K562 (cell line): ENCODE measurements at regions not wholly inside any gene's neighbourhood (a gene's known extent, or its start where the extent isn't known, plus 50 kb on each side); places are given as distances from the start of the nearest gene placed in this dataset.

ENCODE experiments used
- ATAC-seq: fragments of 200-7000 bp; cut with Tn5 transposase; 3 replicates; pipeline ENCODE4 v1.9.1; 2020; ENCODE audit warnings: moderate library complexity
- BruUV-seq: library from RNA; stranded (reverse); fragments of 400-500 nt; replicated peaks from 2 replicates; lab custom pipeline; 2021; lab: Mats Ljungman, UMichigan
- CTCF ChIA-PET: fragments of 300-600 bp; formaldehyde crosslinking; extraction: SDS; loops from one replicate; lab custom pipeline; 2021; ENCODE audit warnings: low intra/inter-chr PET ratio; lab: Yijun Ruan, JAX
- POLR2A ChIA-PET: fragments of 300-600, 350-650 bp; sonication (Branson Sonifier 250); formaldehyde crosslinking; extraction: SDS; loops from one replicate; lab custom pipeline; 2021; ENCODE audit warnings: antibody characterized with exemption, inconsistent platforms; lab: Yijun Ruan, JAX
- DNase-seq, 4 experiments: peaks; one replicate each; pipeline versions ENCODE4 v3.0.0 to v3.0.0-alpha.2; 2011 to 2018; ENCODE audit warnings: low spot score in 3 of 4, mixed read lengths in 3 of 4; ENCODE audit errors: extremely low read depth in 1 of 4
- FAIRE-seq: peaks from 2 replicates; lab custom pipeline; 2011; peaks lifted over from hg19 to GRCh38; lab: Jason Lieb, UNC
- H2AFZ ChIP-seq: 2 replicates; pipeline ENCODE4 v1.6.0; 2011; ENCODE audit warnings: low read depth, low read length, control low read depth, inconsistent platforms
- H3K27ac ChIP-seq: fragments of 200-600 bp; 3 replicates; pipeline ENCODE4 v1.8.0; 2011; ENCODE audit warnings: low read depth, mild to moderate bottlenecking, control low read depth, inconsistent platforms, low read length, moderate library complexity, mixed read lengths; ENCODE audit errors: extremely low read depth
- H3K27me3 ChIP-seq, 2 experiments: fragments of 300-600 bp in 1 of 2; 2 replicates in 1 of 2; 3 replicates in 1 of 2; pipeline versions ENCODE4 v1.6.0 to v1.8.0; 2011; ENCODE audit warnings: inconsistent platforms in 2 of 2, low read length in 2 of 2, mild to moderate bottlenecking in 1 of 2, mixed read lengths in 1 of 2, moderate library complexity in 1 of 2; ENCODE audit not compliant: control insufficient read depth in 2 of 2, insufficient read depth in 2 of 2
- H3K36me3 ChIP-seq: fragments of 300-600 bp; 3 replicates; pipeline ENCODE4 v1.8.0; 2011; ENCODE audit warnings: mild to moderate bottlenecking, low read length, inconsistent platforms; ENCODE audit not compliant: control insufficient read depth, insufficient read depth
- H3K4me1 ChIP-seq, 2 experiments: fragments of 200-600 bp in 1 of 2; replicated peaks in 1 of 2; 2 replicates in 1 of 2; 3 replicates in 1 of 2; pipeline versions ENCODE4 v1.5.1 to v1.8.0; 2011; ENCODE audit warnings: inconsistent platforms in 2 of 2, low read length in 2 of 2, mild to moderate bottlenecking in 1 of 2, mixed read lengths in 1 of 2, moderate library complexity in 1 of 2; ENCODE audit not compliant: control insufficient read depth in 2 of 2, insufficient read depth in 2 of 2
- H3K4me2 ChIP-seq: 2 replicates; pipeline ENCODE4 v1.6.1; 2011; ENCODE audit warnings: low read length, control low read depth, inconsistent platforms, mixed read lengths; ENCODE audit not compliant: insufficient read depth
- H3K4me3 ChIP-seq: fragments of 200-600 bp; sonication (generic), shearing (Covaris generic); 2 replicates; pipeline ENCODE4 v1.5.1; 2016; ENCODE audit warnings: control low read depth, inconsistent platforms
- H3K79me2 ChIP-seq: fragments of 200-600 bp; 3 replicates; pipeline ENCODE4 v1.8.0; 2011; ENCODE audit warnings: low read length, inconsistent platforms; ENCODE audit not compliant: control insufficient read depth, insufficient read depth
- H3K9ac ChIP-seq, 2 experiments: 2 replicates each; pipeline versions ENCODE4 v1.6.0 to v1.6.1; 2011; ENCODE audit warnings: low read depth in 2 of 2, low read length in 2 of 2, control low read depth in 1 of 2, inconsistent platforms in 1 of 2, mild to moderate bottlenecking in 1 of 2, mixed read lengths in 1 of 2; ENCODE audit not compliant: insufficient read depth in 1 of 2
- H3K9me1 ChIP-seq: one replicate; pipeline ENCODE4 v1.6.0; 2011; ENCODE audit warnings: inconsistent platforms, mild to moderate bottlenecking, low read length, moderate library complexity; ENCODE audit not compliant: control insufficient read depth, insufficient read depth
- H3K9me3 ChIP-seq: replicated peaks from 2 replicates; pipeline ENCODE4 v1.5.1; 2011; ENCODE audit warnings: low read depth, low read length, inconsistent platforms; ENCODE audit not compliant: control insufficient read depth, insufficient read depth
- H4K20me1 ChIP-seq: replicated peaks from 2 replicates; pipeline ENCODE4 v1.6.1; 2011; ENCODE audit warnings: low read length, inconsistent platforms, mixed read lengths; ENCODE audit not compliant: control insufficient read depth, insufficient read depth
- ADNP ChIP-seq: fragments of 200-800 bp; sonication (Bioruptor generic); IDR thresholded peaks from 2 replicates; pipeline ENCODE4 v1.6.1; 2016; ENCODE audit warnings: missing genetic modification characterization, missing compliant biosample characterization
- ATF2 ChIP-seq: sonication (generic); formaldehyde crosslinking; IDR thresholded peaks from 2 replicates; pipeline ENCODE4 v1.8.1; 2022; ENCODE audit warnings: missing genetic modification reagents
- ATF3 ChIP-seq, 2 experiments: fragments of 450-650 bp in 1 of 2; sonication (generic) in 1 of 2; formaldehyde crosslinking in 1 of 2; IDR thresholded peaks in 1 of 2; conservative IDR thresholded peaks in 1 of 2; 2 replicates each; pipeline versions ENCODE4 v1.6.1 to v1.8.1; 2016 to 2023; ENCODE audit warnings: mild to moderate bottlenecking in 2 of 2, moderate library complexity in 2 of 2, inconsistent platforms in 1 of 2, missing genetic modification reagents in 1 of 2
- BRD9 ChIP-seq: fragments of 450-650 bp; IDR thresholded peaks from 2 replicates; pipeline ENCODE4 v1.6.1; 2018; ENCODE audit warnings: low read depth; ENCODE audit not compliant: partially characterized antibody
- CEBPB ChIP-seq: fragments of 450-650 bp; IDR thresholded peaks from 2 replicates; pipeline ENCODE4 v1.6.1; 2016; ENCODE audit warnings: missing genetic modification characterization, missing compliant biosample characterization
- CREB5 ChIP-seq: fragments of 250-450 bp; sonication (Bioruptor Pico); IDR thresholded peaks from 2 replicates; pipeline ENCODE4 v1.5.0; 2020; ENCODE audit warnings: mild to moderate bottlenecking
- GABPA ChIP-seq: fragments of 200-800 bp; sonication (Bioruptor generic); conservative IDR thresholded peaks from 2 replicates; pipeline ENCODE4 v1.6.1; 2016; ENCODE audit warnings: low read depth, missing genetic modification characterization, missing compliant biosample characterization
- HMBOX1 ChIP-seq: sonication (generic); IDR thresholded peaks from 2 replicates; pipeline ENCODE4 v1.6.1; 2016
- KDM2B ChIP-seq: fragments of 250-450 bp; sonication (Bioruptor Pico); IDR thresholded peaks from 2 replicates; pipeline ENCODE4 v1.8.0; 2021; ENCODE audit warnings: mild to moderate bottlenecking, moderate library complexity
- NONO ChIP-seq, 2 experiments: fragments of 200-400 bp in 1 of 2; fragments of 450-650 bp in 1 of 2; formaldehyde crosslinking in 1 of 2; IDR thresholded peaks; 2 replicates each; pipeline ENCODE4 v1.6.1; 2017; ENCODE audit warnings: low read depth in 2 of 2, mild to moderate bottlenecking in 2 of 2, moderate library complexity in 2 of 2, low read length in 1 of 2
- PCBP2 ChIP-seq: fragments of 200-400 bp; formaldehyde crosslinking; IDR thresholded peaks from 2 replicates; pipeline ENCODE4 v1.6.1; 2018; ENCODE audit warnings: low read length, low read depth, mild to moderate bottlenecking, moderate library complexity; ENCODE audit not compliant: poor library complexity, severe bottlenecking
- SMARCB1 ChIP-seq: IDR thresholded peaks from 2 replicates; pipeline ENCODE4 v1.6.1; 2011; ENCODE audit warnings: improper control_type of control experiment, low read depth; ENCODE audit not compliant: insufficient read length
- SRF ChIP-seq, 2 experiments: fragments of 250-450, 450-650 bp in 1 of 2; sonication (Bioruptor Pico) in 1 of 2; sonication (generic) in 1 of 2; formaldehyde crosslinking; IDR thresholded peaks; 2 replicates each; pipeline versions ENCODE4 v1.5.0 to v1.5.1; 2020 to 2022; ENCODE audit warnings: mild to moderate bottlenecking in 1 of 2, missing genetic modification reagents in 1 of 2
- TFAM ChIP-seq: fragments of 250-450 bp; sonication (Bioruptor Pico); conservative IDR thresholded peaks from 2 replicates; pipeline ENCODE4 v1.5.0; 2021; ENCODE audit warnings: mild to moderate bottlenecking, moderate library complexity
- ZFPM2 ChIP-seq: fragments of 250-450 bp; sonication (Bioruptor Pico); IDR thresholded peaks from 2 replicates; pipeline ENCODE4 v1.5.1; 2022; ENCODE audit warnings: mild to moderate bottlenecking
- ZNF143 ChIP-seq: sonication (generic); formaldehyde crosslinking; IDR thresholded peaks from 2 replicates; pipeline ENCODE4 v1.9.0; 2022; ENCODE audit warnings: mild to moderate bottlenecking, missing genetic modification reagents
- ZNF584 ChIP-seq: fragments of 200-800 bp; sonication (Bioruptor generic); IDR thresholded peaks from 2 replicates; pipeline ENCODE4 v1.6.1; 2016; ENCODE audit warnings: low read depth, mild to moderate bottlenecking, missing genetic modification characterization, missing compliant biosample characterization
- WGBS: fragments of 100-300 bp; shearing (Covaris generic); methylation state at CpG from one replicate; pipeline ENCODE4 v1.1.6; 2016; ENCODE audit warnings: low coverage, mixed read lengths; ENCODE audit not compliant: insufficient coverage; ENCODE audit errors: missing lambda C conversion rate; 5-methylcytosine and 5-hydroxymethylcytosine counted together
- in situ Hi-C: fragments of 300-500 bp; cut with MboI; formaldehyde crosslinking; loops from 4 replicates; pipeline ENCODE4 v1.15.0; 2018; ENCODE audit warnings: inconsistent platforms, mixed read lengths
- intact Hi-C: fragments of 100-400 bp; cut with micrococcal nuclease; formaldehyde crosslinking; loops from 2 replicates; pipeline ENCODE4 v1.14.2; 2022

DNA sequence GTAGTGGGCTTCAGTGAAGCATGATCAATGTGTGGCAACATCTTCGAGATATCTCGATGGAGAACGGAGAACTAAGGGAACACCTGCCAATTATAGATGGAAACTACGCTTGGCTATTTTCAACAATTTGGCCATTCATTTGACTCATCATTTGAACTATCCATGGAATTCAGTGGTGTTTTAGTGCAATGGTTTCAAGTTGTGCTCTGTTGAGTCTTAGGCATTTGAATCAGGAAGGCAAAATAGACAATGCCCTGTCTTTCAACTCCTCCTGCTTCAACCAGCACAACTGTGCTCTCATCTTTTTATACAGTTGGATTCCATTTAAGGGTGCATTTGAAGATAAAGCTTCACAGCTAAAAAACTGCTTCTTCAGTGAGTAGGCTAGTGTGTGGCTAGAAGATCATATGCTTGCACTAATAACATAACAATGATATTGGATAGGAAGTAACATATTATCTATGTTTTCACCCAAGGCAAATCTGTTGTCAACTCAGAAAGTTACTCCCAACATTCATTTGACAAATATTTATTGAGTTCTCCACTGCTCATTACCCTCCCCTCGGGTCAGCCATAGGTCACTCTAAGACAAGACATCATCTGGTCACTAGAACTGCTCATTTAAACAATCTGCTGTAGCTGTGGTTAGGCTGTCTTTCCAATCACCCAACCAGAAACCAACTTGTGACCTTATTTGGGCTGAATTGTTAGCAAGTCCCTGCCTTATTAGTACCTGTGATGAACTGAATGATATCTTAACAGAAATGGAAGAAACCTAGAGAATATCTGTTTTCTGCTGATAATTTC, 314.1 kb upstream of the SP4 start:
- in situ Hi-C loops = no loop called here
- Histone ChIP-seq H3K27me3 (no peaks in the 10 kb centered on the region), H3K4me3 (no peak overlapping the region), H3K36me3 (no peaks in the 10 kb centered on the region), H4K20me1 (no peaks in the 10 kb centered on the region), H3K4me1 (no peaks in the 10 kb centered on the region), H3K9me3 (no peaks in the 10 kb centered on the region), H3K79me2 (no peaks in the 10 kb centered on the region), H3K9ac (no peak overlapping the region), H3K27ac (no peak overlapping the region), H3K9me1 (no peaks in the 10 kb centered on the region), H2AFZ (no peak overlapping the region), H3K4me2 (no peak overlapping the region)
- FAIRE-seq = no peak
- no TSS peak for BruUV-seq
- CTCF ChIA-PET = no interaction called here
- no peak for ATAC-seq
- no peak for DNase-seq
- POLR2A ChIA-PET = interaction anchor here (0.6 kb wide), 1 partner anchor 456 kb away, joined by 3 read pairs; no protein-coding TSS in a partner anchor
- WGBS = 2% methylated on average over 5 of the region's 5 CpGs
- intact Hi-C loops = no loop called here
- TF ChIP-seq ADNP (tag) (no peak), ZNF584 (CRISPR knock-in tag) (no peak), CREB5 (CRISPR knock-in tag) (no peak), PCBP2 (no peak), SRF (CRISPR knock-in tag; IDR thresholded peaks at IDR 0.05) (no peak), ZFPM2 (CRISPR knock-in tag) (no peak), TFAM (CRISPR knock-in tag) (no peak), ATF3 (IDR thresholded peaks at IDR 0.05) (no peak), ATF3 (CRISPR knock-in tag; conservative IDR thresholded peaks at IDR 0.05) (no peak), BRD9 (no peak), CEBPB (no peak), KDM2B (no peak), SMARCB1 (no peak), ATF2 (no peak), HMBOX1 (no peak), GABPA (tag) (no peak), ZNF143 (no peak), NONO (IDR thresholded peaks at IDR 0.05; ENCODE audit: low read depth in 2 of 2, low read length in 1 of 2) (no peak)
